GM18502 (cell line): ENCODE measurements at regions not wholly inside any gene's neighbourhood (a gene's known extent, or its start where the extent isn't known, plus 50 kb on each side); places are given as distances from the start of the nearest gene placed in this dataset.
A peak's percentile ranks its signal among the peaks of the same experiment; 100 is the strongest.
"Not testable (repeated sequence)": the region's sequence is repeated elsewhere in the genome, so short reads cannot be mapped to it uniquely, and the experiment has no call there.

ENCODE experiments used
- ATAC-seq: cut with Tn5 transposase; IDR thresholded peaks from one replicate; pipeline ENCODE4 v1.9.1; 2021; ENCODE audit warnings: mild to moderate bottlenecking; ENCODE audit not compliant: unreplicated experiment, poor library complexity

GRCh38 chrX:89539150-89539549 lies 382.6 kb upstream of the TGIF2LX start:
- not testable (repeated sequence) for ATAC-seq

DNA sequence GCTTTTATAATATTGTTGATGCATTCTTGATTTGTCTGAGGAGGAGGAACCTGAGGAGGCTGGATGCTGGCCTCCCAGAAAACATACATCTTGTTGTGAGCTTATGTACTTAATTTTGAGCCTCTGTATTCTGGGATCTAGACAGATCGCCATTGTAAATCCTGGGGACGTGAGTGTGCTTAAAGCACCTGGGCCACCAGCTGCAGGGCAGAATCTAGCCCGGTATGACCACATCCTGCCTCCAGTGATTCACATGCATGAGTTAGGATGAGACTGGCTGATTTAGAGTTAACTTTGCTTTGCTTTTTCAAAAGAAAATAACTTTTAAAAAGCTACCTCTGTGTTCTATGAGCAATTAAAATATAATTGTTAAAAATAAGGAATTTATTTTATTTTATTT lies 364.6 kb upstream of the TGIF2LX start:
- not testable (repeated sequence) for ATAC-seq

GRCh38 chrX:89562079-89562478 lies 359.6 kb upstream of the TGIF2LX start:
- ATAC-seq, result not testable (repeated sequence)

- not testable (repeated sequence) for ATAC-seq
Measured at GRCh38 chrX:89563107-89563506, 358.6 kb upstream of the TGIF2LX start.

DNA sequence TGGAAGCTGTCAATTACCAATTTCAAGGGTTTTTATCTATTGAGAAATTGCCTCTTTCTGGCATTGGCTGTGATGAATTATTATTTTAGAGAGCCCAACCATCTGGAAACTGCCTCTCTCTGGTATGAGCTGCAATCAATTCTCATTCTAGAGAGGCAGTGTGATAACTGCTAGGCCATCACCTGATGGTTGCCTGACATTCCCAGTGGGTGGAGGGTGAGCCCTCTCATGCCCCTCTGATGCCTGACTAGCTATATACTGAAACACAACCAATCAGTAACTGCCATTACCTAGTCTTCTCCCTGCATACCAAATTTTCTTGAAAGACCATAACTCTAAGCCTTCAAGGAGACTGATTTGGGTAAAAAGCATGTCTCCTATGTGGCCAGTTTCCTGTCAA lies 353.9 kb upstream of the TGIF2LX start:
- ATAC-seq, result not testable (repeated sequence)

- not testable (repeated sequence) for ATAC-seq
Measured at GRCh38 chrX:89581868-89582267, 339.8 kb upstream of the TGIF2LX start.

- not testable (repeated sequence) for ATAC-seq
Measured at GRCh38 chrX:89631858-89632257, 289.9 kb upstream of the TGIF2LX start.

GRCh38 chrX:89635887-89636286 lies 285.8 kb upstream of the TGIF2LX start:
- ATAC-seq, result not testable (repeated sequence)

DNA sequence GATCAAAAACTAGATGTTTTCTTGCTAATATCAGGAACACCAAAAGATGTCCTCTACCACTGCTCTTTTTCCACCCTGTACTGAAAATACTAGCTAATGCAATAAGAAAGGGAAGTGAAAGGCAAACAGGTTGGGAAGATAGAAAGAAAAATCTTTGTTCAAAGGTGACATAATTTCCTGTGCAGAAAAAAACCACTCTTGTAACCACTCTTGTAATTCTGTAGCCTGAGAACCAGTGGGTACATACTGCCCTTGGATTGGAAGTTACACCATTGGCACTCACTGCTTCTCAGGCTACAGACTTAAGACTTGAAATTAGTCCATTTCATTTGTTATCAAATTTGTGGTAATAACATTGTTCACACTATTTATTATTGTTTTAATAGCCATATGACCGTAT lies 263.0 kb upstream of the TGIF2LX start:
- ATAC-seq, result not testable (repeated sequence)

DNA sequence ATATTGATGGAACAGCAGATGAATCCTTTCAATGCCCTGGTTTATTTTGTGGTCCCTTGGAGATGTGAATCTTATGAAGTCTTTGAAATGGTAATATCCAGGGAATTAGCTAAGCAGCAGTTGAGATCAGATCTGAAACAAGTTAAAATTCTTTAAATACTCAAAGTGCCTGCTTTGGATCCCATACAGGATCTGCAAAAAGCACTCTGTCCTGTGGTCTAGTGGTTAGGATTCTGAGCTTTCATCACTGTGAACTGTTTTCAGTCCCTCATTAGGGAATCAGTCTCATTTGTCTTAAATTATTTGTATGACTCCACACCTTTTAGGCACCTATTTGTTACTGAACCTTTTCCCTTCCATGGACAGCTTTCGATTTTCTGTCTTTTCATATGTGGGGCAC lies 215.2 kb upstream of the TGIF2LX start:
- not testable (repeated sequence) for ATAC-seq

DNA sequence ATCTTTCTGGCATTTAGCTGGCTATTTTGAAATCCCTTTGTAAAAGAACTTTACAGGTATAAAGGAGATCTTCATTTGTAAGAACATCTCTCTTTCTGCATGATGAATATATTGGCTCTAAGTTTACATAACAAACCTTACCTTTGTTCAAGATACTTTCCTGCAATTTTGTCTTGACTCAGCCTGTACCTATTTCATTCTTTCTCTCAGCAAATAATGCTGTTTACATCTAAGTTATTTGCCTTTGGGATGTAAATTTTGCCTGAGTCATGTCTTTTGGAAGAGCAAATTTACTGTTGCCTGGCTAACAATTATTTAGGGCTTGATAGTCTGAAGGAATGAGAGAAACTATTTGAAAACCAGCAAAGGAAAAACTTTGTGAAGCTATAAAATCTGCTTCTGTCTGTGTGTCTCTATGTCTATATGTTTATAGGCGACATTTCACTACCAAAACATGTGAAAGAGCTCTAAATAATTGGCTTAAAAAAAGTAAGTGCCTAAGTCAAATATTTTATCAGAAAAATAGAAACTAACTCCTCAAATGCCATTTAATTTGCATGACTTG lies 214.3 kb upstream of the TGIF2LX start:
- ATAC-seq, result not testable (repeated sequence)

DNA sequence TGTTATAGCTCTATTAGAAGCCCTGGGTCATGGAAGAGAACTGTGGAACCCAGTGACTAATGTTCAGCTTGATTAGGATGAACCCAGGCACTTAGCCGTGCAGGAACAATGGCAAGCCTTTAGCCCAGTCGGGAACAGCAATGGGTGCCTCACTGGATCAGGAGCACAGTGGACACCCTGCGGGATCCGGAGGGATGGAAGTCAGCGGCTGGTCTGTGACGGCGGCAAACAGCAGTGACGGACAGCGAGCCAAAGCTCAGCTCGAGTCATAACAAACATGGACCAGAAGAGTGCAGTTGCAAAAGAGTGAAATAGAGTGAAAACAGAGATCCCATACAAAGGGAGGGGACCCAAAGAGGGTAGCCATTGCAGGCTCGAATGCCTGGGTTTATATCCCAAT lies 187.3 kb upstream of the TGIF2LX start:
- ATAC-seq, result not testable (repeated sequence)

GRCh38 chrX:89756466-89756865 lies 165.2 kb upstream of the TGIF2LX start:
- ATAC-seq, result not testable (repeated sequence)

GRCh38 chrX:89757767-89758166 lies 163.9 kb upstream of the TGIF2LX start:
- not testable (repeated sequence) for ATAC-seq

DNA sequence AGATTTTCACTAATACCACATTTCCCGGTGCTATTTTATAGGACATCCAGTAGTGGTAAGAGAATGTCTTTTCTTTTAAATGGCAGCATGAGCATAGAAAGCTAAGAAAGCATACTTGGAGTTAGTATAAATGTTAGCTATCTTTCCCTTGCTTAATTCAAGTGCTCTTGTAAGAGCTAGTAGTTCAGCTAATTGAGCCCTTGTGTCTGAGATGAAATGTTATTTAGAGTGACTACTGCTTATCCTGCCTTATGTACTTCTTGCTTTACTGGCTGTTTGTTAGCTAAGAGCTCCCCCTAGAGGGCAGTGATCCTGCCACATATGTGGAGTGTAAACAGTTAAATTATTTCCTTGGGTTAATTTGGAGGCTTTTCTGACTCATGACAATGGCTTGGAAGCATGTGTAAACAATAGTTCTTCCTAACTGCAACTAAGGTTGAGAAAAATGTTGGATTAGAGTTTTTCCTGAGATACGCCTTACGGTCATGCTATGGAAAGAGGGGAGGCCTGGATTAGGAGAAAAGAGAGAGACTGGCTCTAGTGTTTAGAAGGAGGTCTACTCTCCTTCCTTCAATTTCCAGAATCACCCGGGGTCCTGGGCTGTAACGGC lies 162.5 kb upstream of the TGIF2LX start:
- ATAC-seq, result not testable (repeated sequence)

DNA sequence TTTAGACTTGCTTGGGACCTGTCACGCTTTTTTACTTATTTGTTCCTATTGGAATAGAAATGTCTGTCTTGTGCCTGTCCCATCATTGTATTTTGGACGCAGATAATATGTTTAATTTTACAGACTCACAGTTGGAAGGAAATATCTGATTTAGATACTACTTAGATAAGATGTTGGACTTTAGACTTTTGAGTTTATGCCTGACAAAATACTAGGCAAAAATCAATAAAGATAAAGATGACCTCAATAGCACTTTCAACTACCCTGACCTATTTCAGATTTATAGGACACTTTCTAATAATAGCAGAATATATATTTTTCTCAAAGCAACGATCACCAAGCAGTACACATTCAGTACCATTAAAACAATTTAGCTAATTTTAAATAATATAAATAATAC lies 150.1 kb upstream of the TGIF2LX start:
- ATAC-seq, result not testable (repeated sequence)

GRCh38 chrX:89811440-89811839 lies 110.3 kb upstream of the TGIF2LX start:
- ATAC-seq, result not testable (repeated sequence)

- ATAC-seq, result not testable (repeated sequence)
Measured at GRCh38 chrX:89839723-89840122, 82.0 kb upstream of the TGIF2LX start.

GRCh38 chrX:89871662-89872061 lies 50.0 kb upstream of the TGIF2LX start:
- ATAC-seq, result peak; percentile 90
